ENCODE measurements at regions not wholly inside any gene's neighbourhood (a gene's known extent, or its start where the extent isn't known, plus 50 kb on each side); places are given as distances from the start of the nearest gene placed in this dataset.
"Not testable (repeated sequence)": the region's sequence is repeated elsewhere in the genome, so short reads cannot be mapped to it uniquely, and the experiment has no call there.

DNA sequence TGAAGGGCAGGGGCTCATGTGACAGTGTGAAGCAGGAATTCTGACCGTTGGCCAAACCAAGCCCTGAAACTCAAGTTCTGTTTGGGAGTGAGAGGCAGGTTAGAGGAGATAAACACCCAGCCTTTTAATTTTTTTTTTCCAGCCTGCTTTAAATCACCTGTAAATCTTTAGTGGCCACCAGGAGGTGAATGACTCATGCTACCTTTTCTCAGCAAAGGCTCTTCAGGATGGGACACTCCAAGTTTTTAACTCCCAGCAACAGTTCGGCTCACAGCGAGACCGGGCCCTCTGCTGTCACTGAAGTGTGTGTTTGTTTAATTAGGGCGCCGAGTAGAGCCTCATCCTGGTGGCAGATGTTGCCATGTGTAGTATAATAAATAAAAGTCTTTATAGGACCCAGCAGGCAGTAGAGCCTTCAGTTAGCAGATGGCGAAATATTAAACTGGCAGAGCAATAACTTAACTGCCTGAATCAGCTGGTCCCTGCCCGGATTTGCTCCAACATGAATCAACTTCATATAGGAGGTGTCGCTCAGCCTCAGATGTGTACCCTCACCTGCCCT lies 180.3 kb downstream of the NPIPA7 start:
- not testable (repeated sequence) for TF ChIP-seq CTCF (IDR thresholded peaks at IDR 0.05); SP1 (CRISPR knock-in tag; conservative IDR thresholded peaks at IDR 0.05)
- TF ChIP-seq, protein P1, sequence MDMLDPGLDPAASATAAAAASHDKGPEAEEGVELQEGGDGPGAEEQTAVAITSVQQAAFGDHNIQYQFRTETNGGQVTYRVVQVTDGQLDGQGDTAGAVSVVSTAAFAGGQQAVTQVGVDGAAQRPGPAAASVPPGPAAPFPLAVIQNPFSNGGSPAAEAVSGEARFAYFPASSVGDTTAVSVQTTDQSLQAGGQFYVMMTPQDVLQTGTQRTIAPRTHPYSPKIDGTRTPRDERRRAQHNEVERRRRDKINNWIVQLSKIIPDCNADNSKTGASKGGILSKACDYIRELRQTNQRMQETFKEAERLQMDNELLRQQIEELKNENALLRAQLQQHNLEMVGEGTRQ (CRISPR knock-in tag; IDR thresholded peaks at IDR 0.05): not testable (repeated sequence)

Measured in WTC11 (cell line).